Mesenchymal stem cell (in vitro differentiated cells and primary cell): ENCODE measurements at regions not wholly inside any gene's neighbourhood (a gene's known extent, or its start where the extent isn't known, plus 50 kb on each side); places are given as distances from the start of the nearest gene placed in this dataset.

ENCODE experiments used
- DNase-seq: peaks from one replicate; pipeline ENCODE4 v3.0.0-alpha.2; 2013
- H2AFZ ChIP-seq: one replicate; pipeline ENCODE4 v1.6.1; 2013; ENCODE audit warnings: low read depth, mild to moderate bottlenecking, control low read depth, inconsistent platforms, low read length, moderate library complexity
- H2AK5ac ChIP-seq: 2 replicates; pipeline ENCODE4 v1.6.1; 2013; ENCODE audit warnings: low read length, moderate library complexity, mild to moderate bottlenecking, inconsistent platforms; ENCODE audit not compliant: severe bottlenecking
- H2BK120ac ChIP-seq: one replicate; pipeline ENCODE4 v1.6.1; 2013; ENCODE audit warnings: low read depth, mild to moderate bottlenecking, inconsistent platforms, low read length, moderate library complexity
- H2BK12ac ChIP-seq, 2 experiments: one replicate each; pipeline ENCODE4 v1.6.1; 2013; ENCODE audit warnings: inconsistent platforms in 2 of 2, low read length in 2 of 2, mild to moderate bottlenecking in 2 of 2, moderate library complexity in 2 of 2, control low read depth in 1 of 2
- H2BK15ac ChIP-seq: one replicate; pipeline ENCODE4 v1.6.1; 2013; ENCODE audit warnings: mild to moderate bottlenecking, low read depth, inconsistent platforms; ENCODE audit not compliant: poor library complexity, severe bottlenecking
- H2BK5ac ChIP-seq: 2 replicates; pipeline ENCODE4 v1.6.1; 2013; ENCODE audit warnings: low read depth, mild to moderate bottlenecking, low read length, control low read depth, inconsistent platforms; ENCODE audit not compliant: poor library complexity, severe bottlenecking
- H3K14ac ChIP-seq, 2 experiments: one replicate each; pipeline ENCODE4 v1.6.1; 2013; ENCODE audit warnings: inconsistent platforms in 2 of 2, low read length in 2 of 2, control low read depth in 1 of 2, mild to moderate bottlenecking in 1 of 2, moderate library complexity in 1 of 2
- H3K18ac ChIP-seq, 2 experiments: one replicate each; pipeline ENCODE4 v1.6.1; 2013; ENCODE audit warnings: inconsistent platforms in 2 of 2, low read length in 2 of 2, control low read depth in 1 of 2, low read depth in 1 of 2, mild to moderate bottlenecking in 1 of 2
- H3K23ac ChIP-seq, 2 experiments: one replicate each; pipeline ENCODE4 v1.6.1; 2013; ENCODE audit warnings: inconsistent platforms in 2 of 2, low read length in 2 of 2, mild to moderate bottlenecking in 2 of 2, moderate library complexity in 2 of 2, control low read depth in 1 of 2
- H3K27ac ChIP-seq: 2 replicates; pipeline ENCODE4 v1.5.1; 2013; ENCODE audit warnings: mild to moderate bottlenecking, moderate library complexity, low read length, control low read depth, inconsistent platforms; ENCODE audit not compliant: poor library complexity, severe bottlenecking
- H3K27me3 ChIP-seq, 2 experiments: 2 replicates each; pipeline versions ENCODE4 v1.6.1 to v1.7.0; 2013; ENCODE audit warnings: low read length in 2 of 2, mild to moderate bottlenecking in 2 of 2, moderate library complexity in 2 of 2, control low read depth in 1 of 2, inconsistent platforms in 1 of 2; ENCODE audit not compliant: control insufficient read depth in 1 of 2, insufficient read depth in 1 of 2
- H3K36me3 ChIP-seq, 2 experiments: 2 replicates each; pipeline versions ENCODE4 v1.6.1 to v1.7.0; 2013; ENCODE audit warnings: low read length in 2 of 2, control low read depth in 1 of 2, inconsistent platforms in 1 of 2, low read depth in 1 of 2, mild to moderate bottlenecking in 1 of 2; ENCODE audit not compliant: insufficient read depth in 2 of 2, control insufficient read depth in 1 of 2
- H3K4ac ChIP-seq, 2 experiments: one replicate each; pipeline ENCODE4 v1.6.1; 2013; ENCODE audit warnings: inconsistent platforms in 2 of 2, low read length in 2 of 2, mild to moderate bottlenecking in 2 of 2, moderate library complexity in 2 of 2, control low read depth in 1 of 2, low read depth in 1 of 2
- H3K4me1 ChIP-seq: 2 replicates; pipeline ENCODE4 v1.6.1; 2013; ENCODE audit warnings: low read depth, low read length, control low read depth; ENCODE audit not compliant: control insufficient read depth, insufficient read depth
- H3K4me2 ChIP-seq: 2 replicates; pipeline ENCODE4 v1.6.1; 2013; ENCODE audit warnings: low read length, mild to moderate bottlenecking, inconsistent platforms; ENCODE audit not compliant: poor library complexity, severe bottlenecking
- H3K4me3 ChIP-seq, 2 experiments: 2 replicates each; pipeline versions ENCODE4 v1.5.1 to v1.7.0; 2013; ENCODE audit warnings: low read length in 2 of 2, mild to moderate bottlenecking in 2 of 2, control low read depth in 1 of 2, low read depth in 1 of 2; ENCODE audit not compliant: insufficient read depth in 1 of 2
- H3K79me1 ChIP-seq: replicated peaks from 2 replicates; pipeline ENCODE4 v1.6.1; 2013; ENCODE audit warnings: mild to moderate bottlenecking, control low read depth, low read length, inconsistent platforms; ENCODE audit not compliant: poor library complexity, severe bottlenecking
- H3K9ac ChIP-seq: 2 replicates; pipeline ENCODE4 v1.7.0; 2013; ENCODE audit warnings: mild to moderate bottlenecking, low read length, moderate library complexity
- H3K9me3 ChIP-seq: 2 replicates; pipeline ENCODE4 v1.7.0; 2013; ENCODE audit warnings: mild to moderate bottlenecking, low read length; ENCODE audit not compliant: control insufficient read depth
- H4K8ac ChIP-seq: one replicate; pipeline ENCODE4 v1.6.1; 2013; ENCODE audit warnings: inconsistent platforms, mild to moderate bottlenecking, low read length, moderate library complexity
- H4K91ac ChIP-seq: one replicate; pipeline ENCODE4 v1.6.1; 2013; ENCODE audit warnings: mild to moderate bottlenecking, low read length, inconsistent platforms
- WGBS: methylation state at CpG from one replicate; pipeline ENCODE4 v1.1.7; 2013; ENCODE audit warnings: mixed read lengths; 5-methylcytosine and 5-hydroxymethylcytosine counted together

DNA sequence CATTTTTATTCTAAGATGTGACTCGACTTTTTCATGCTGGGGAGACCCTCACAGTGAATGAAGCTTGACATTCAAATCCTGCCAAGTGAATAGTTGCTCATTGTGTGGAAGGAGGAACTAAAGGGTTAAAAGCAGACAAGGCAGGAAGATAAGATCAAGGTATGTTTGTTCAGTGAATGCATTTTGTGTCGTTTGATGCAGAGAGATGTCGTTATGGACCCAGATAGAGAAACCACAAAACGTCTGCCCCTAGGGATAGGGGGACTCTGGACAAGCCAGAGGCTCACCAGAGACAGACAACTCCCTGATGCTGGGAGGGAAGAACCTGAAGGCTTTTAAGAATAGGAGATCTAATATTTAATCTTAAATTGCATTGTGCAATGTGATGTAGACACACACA lies 72.5 kb upstream of the MYL2 start:
- Histone ChIP-seq H3K36me3 (no peaks in the 10 kb centered on the region), H3K4me2 (no peak overlapping the region), H3K9ac (no peak overlapping the region), H2BK120ac (no peak overlapping the region), H3K23ac (no peak overlapping the region), H3K4ac (no peak overlapping the region), H4K91ac (no peak overlapping the region), H3K14ac (no peak overlapping the region), H2AFZ (no peak overlapping the region), H3K27ac (no peak overlapping the region), H2BK5ac (no peak overlapping the region), H3K4me3 (no peak overlapping the region), H3K4me1 (no peaks in the 10 kb centered on the region), H3K9me3 (no peaks in the 10 kb centered on the region), H3K79me1 (no peaks in the 10 kb centered on the region), H2BK15ac (no peak overlapping the region), H3K27me3 (peaks cover 0 to 3% of the 10 kb centered on the region in 2 experiments), H2BK12ac (no peak overlapping the region), H2AK5ac (no peak overlapping the region), H4K8ac (no peak overlapping the region), H3K18ac (no peak overlapping the region)
- DNase-seq, result no peak
- 16% methylated on average over 4 of the region's 4 CpGs for WGBS

GRCh38 chr12:110983811-110984210 lies 63.4 kb upstream of the MYL2 start:
- DNase-seq, result no peak
- Histone ChIP-seq H3K4me2 (no peak overlapping the region), H2BK15ac (no peak overlapping the region), H2BK5ac (no peak overlapping the region), H2AFZ (no peak overlapping the region), H3K14ac (no peak overlapping the region), H3K4me3 (no peak overlapping the region), H2AK5ac (no peak overlapping the region), H3K36me3 (no peaks in the 10 kb centered on the region), H4K8ac (no peak overlapping the region), H3K27me3 (peaks cover 10 to 30% of the 10 kb centered on the region in 2 experiments), H3K4me1 (peaks cover 1% of the 10 kb centered on the region), H3K18ac (no peak overlapping the region), H4K91ac (no peak overlapping the region), H3K9me3 (no peaks in the 10 kb centered on the region), H3K4ac (no peak overlapping the region), H2BK12ac (no peak overlapping the region), H3K23ac (no peak overlapping the region), H2BK120ac (no peak overlapping the region), H3K9ac (no peak overlapping the region), H3K27ac (no peak overlapping the region), H3K79me1 (no peaks in the 10 kb centered on the region)
- WGBS, result 79% methylated on average over 5 of the region's 7 CpGs

GRCh38 chr12:110972866-110973265 lies 52.5 kb upstream of the MYL2 start:
- H2BK15ac ChIP-seq, result no peak overlapping the region
- H3K36me3 ChIP-seq, result no peaks in the 10 kb centered on the region
- H3K14ac ChIP-seq, result no peak overlapping the region
- H2AFZ ChIP-seq, result no peak overlapping the region
- no peak overlapping the region for H3K4me2 ChIP-seq
- H2AK5ac ChIP-seq, result no peak overlapping the region
- H2BK12ac ChIP-seq, result no peak overlapping the region
- H3K27me3 ChIP-seq, result peaks cover 5 to 16% of the 10 kb centered on the region in 2 experiments
- H3K9me3 ChIP-seq, result peaks cover 3% of the 10 kb centered on the region
- no peaks in the 10 kb centered on the region for H3K4me1 ChIP-seq
- no peak overlapping the region for H2BK120ac ChIP-seq
- no peak overlapping the region for H3K23ac ChIP-seq
- H3K4ac ChIP-seq, result no peak overlapping the region
- 85% methylated on average over 1 of the region's 3 CpGs for WGBS
- H2BK5ac ChIP-seq, result no peak overlapping the region
- no peak overlapping the region for H3K27ac ChIP-seq
- no peak overlapping the region for H3K4me3 ChIP-seq
- no peak overlapping the region for H4K8ac ChIP-seq
- no peak overlapping the region for H3K9ac ChIP-seq
- no peak overlapping the region for H3K18ac ChIP-seq
- no peak for DNase-seq
- no peaks in the 10 kb centered on the region for H3K79me1 ChIP-seq
- H4K91ac ChIP-seq, result no peak overlapping the region

GRCh38 chr12:110971936-110972335 lies 51.6 kb upstream of the MYL2 start:
- Histone ChIP-seq H2BK15ac (no peak overlapping the region), H3K23ac (no peak overlapping the region), H3K36me3 (no peaks in the 10 kb centered on the region), H3K18ac (no peak overlapping the region), H3K79me1 (no peaks in the 10 kb centered on the region), H2BK120ac (no peak overlapping the region), H4K8ac (no peak overlapping the region), H3K27me3 (peaks cover 11 to 25% of the 10 kb centered on the region in 2 experiments), H3K4me2 (no peak overlapping the region), H3K14ac (no peak overlapping the region), H3K4me1 (no peaks in the 10 kb centered on the region), H3K9me3 (peaks cover 3% of the 10 kb centered on the region), H2BK12ac (no peak overlapping the region), H3K4ac (no peak overlapping the region), H3K27ac (no peak overlapping the region), H2AFZ (no peak overlapping the region), H4K91ac (no peak overlapping the region), H3K9ac (no peak overlapping the region), H2BK5ac (no peak overlapping the region), H2AK5ac (no peak overlapping the region), H3K4me3 (no peak overlapping the region)
- no peak for DNase-seq
- WGBS, result 76% methylated on average over 12 of the region's 12 CpGs
